ENCODE measurements at regions not wholly inside any gene's neighbourhood (a gene's known extent, or its start where the extent isn't known, plus 50 kb on each side); places are given as distances from the start of the nearest gene placed in this dataset.

GRCh38 chr17:52823155-52823554, 664.6 kb upstream of the CA10 start:
- intact Hi-C loops (cut with DNase I): no loop called here
- no peak for TF ChIP-seq POLR2A (IDR thresholded peaks at IDR 0.05)
- TF ChIP-seq, protein P1, sequence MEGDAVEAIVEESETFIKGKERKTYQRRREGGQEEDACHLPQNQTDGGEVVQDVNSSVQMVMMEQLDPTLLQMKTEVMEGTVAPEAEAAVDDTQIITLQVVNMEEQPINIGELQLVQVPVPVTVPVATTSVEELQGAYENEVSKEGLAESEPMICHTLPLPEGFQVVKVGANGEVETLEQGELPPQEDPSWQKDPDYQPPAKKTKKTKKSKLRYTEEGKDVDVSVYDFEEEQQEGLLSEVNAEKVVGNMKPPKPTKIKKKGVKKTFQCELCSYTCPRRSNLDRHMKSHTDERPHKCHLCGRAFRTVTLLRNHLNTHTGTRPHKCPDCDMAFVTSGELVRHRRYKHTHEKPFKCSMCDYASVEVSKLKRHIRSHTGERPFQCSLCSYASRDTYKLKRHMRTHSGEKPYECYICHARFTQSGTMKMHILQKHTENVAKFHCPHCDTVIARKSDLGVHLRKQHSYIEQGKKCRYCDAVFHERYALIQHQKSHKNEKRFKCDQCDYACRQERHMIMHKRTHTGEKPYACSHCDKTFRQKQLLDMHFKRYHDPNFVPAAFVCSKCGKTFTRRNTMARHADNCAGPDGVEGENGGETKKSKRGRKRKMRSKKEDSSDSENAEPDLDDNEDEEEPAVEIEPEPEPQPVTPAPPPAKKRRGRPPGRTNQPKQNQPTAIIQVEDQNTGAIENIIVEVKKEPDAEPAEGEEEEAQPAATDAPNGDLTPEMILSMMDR (IDR thresholded peaks at IDR 0.05): no peak
- Histone ChIP-seq H3K27me3 (no peaks in the 10 kb centered on the region), H3K36me3 (no peaks in the 10 kb centered on the region), H3K4me3 (replicated peaks in 1 of 3) (no peak overlapping the region), H3K9me3 (no peaks in the 10 kb centered on the region), H3K4me1 (no peaks in the 10 kb centered on the region), H3K27ac (no peak overlapping the region)
- no peak for DNase-seq

GRCh38 chr17:52790359-52790955, 631.9 kb upstream of the CA10 start:
- Histone ChIP-seq H3K9me3 (no peaks in the 10 kb centered on the region), H3K4me3 (replicated peaks in 1 of 3) (no peak overlapping the region), H3K36me3 (no peaks in the 10 kb centered on the region), H3K27me3 (no peaks in the 10 kb centered on the region), H3K4me1 (no peaks in the 10 kb centered on the region), H3K27ac (no peak overlapping the region)
- intact Hi-C loops (cut with DNase I): no loop called here
- TF ChIP-seq POLR2A (IDR thresholded peaks at IDR 0.05): no peak
- TF ChIP-seq, protein P1 (IDR thresholded peaks at IDR 0.05): no peak
- WGBS, 2 donors: 63 to 73% methylated on average over 7 of the region's 7 CpGs
- no peak for DNase-seq

DNA sequence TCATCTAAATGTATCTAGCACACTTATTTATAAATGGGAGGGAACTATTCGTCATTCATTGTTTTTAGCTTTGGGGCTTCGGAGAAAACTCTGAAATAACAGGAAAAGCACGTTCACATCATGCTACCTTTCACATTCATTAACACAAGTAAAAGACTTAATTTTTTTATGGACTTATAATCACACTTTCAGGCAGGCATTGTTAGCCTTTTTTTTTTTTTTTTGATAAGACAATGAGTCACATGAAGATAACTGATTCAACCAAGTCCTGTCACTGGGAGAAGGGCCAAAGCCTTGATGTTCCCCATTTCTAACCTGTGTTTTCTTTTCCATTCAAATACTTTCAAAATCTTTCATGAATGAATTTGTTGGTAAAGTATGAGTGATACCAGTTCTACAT, 631.3 kb upstream of the CA10 start:
- intact Hi-C loops (cut with DNase I): no loop called here
- WGBS, 2 donors: 57 to 60% methylated on average over 3 of the region's 3 CpGs
- TF ChIP-seq, protein P1 (IDR thresholded peaks at IDR 0.05): no peak
- TF ChIP-seq POLR2A (IDR thresholded peaks at IDR 0.05): no peak
- H3K9me3 ChIP-seq: no peaks in the 10 kb centered on the region
- no peak for DNase-seq
- no peak overlapping the region for H3K4me3 ChIP-seq (replicated peaks in 1 of 3)
- no peaks in the 10 kb centered on the region for H3K27me3 ChIP-seq
- no peaks in the 10 kb centered on the region for H3K4me1 ChIP-seq
- H3K27ac ChIP-seq: no peak overlapping the region
- H3K36me3 ChIP-seq: no peaks in the 10 kb centered on the region

- H3K4me3 ChIP-seq (replicated peaks in 1 of 3): no peak overlapping the region
- H3K27me3 ChIP-seq: no peaks in the 10 kb centered on the region
- no peaks in the 10 kb centered on the region for H3K4me1 ChIP-seq
- no peak overlapping the region for H3K27ac ChIP-seq
- intact Hi-C loops (cut with DNase I): no loop called here
- TF ChIP-seq, protein P1 (IDR thresholded peaks at IDR 0.05): no peak
- no peak for TF ChIP-seq POLR2A (IDR thresholded peaks at IDR 0.05)
- no peaks in the 10 kb centered on the region for H3K36me3 ChIP-seq
- H3K9me3 ChIP-seq: no peaks in the 10 kb centered on the region
- DNase-seq: no peak
- 39 to 46% methylated on average over 4 of the region's 4 CpGs for WGBS, 2 donors
Measured at GRCh38 chr17:52776234-52776633, 617.7 kb upstream of the CA10 start.

- intact Hi-C loops (cut with DNase I): no loop called here
- no peaks in the 10 kb centered on the region for H3K36me3 ChIP-seq
- no peaks in the 10 kb centered on the region for H3K4me1 ChIP-seq
- H3K27me3 ChIP-seq: no peaks in the 10 kb centered on the region
- H3K4me3 ChIP-seq (replicated peaks in 1 of 3): no peak overlapping the region
- H3K27ac ChIP-seq: no peak overlapping the region
- no peaks in the 10 kb centered on the region for H3K9me3 ChIP-seq
- DNase-seq: no peak
- 63 to 83% methylated on average over 1 of the region's 1 CpG for WGBS, 2 donors
- TF ChIP-seq, protein P1 (IDR thresholded peaks at IDR 0.05): no peak
- no peak for TF ChIP-seq POLR2A (IDR thresholded peaks at IDR 0.05)
Measured at GRCh38 chr17:52762794-52763167, 604.3 kb upstream of the CA10 start.

Measured in thyroid gland (tissue), 4 donors.